ENCODE measurements at regions not wholly inside any gene's neighbourhood (a gene's known extent, or its start where the extent isn't known, plus 50 kb on each side); places are given as distances from the start of the nearest gene placed in this dataset.

DNA sequence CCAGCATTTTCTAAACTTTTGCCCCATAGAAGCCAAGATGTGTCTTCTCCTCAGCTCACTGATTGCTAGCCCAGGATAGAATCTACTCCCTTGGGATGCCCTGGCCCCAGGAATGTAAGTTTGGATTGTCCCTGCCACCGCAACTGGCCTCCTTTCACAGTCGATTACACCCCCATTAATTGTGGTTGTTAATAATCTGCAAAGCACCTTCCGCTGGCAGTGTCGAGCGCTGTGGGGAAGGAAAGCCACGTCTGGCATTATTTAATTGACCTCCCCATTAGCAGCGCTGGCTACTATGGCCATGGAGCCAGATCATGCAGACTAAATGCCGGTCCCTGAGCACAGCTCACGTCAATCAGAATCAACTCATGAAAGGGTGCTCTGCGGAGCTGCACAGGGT is 597.3 kb upstream of the PLXNA2 start:
- no peak for DNase-seq (ENCODE audit: low read depth, low spot score)

GRCh38 chr1:208842451-208842850 is 598.3 kb upstream of the PLXNA2 start:
- DNase-seq (ENCODE audit: low read depth, low spot score): no peak

DNA sequence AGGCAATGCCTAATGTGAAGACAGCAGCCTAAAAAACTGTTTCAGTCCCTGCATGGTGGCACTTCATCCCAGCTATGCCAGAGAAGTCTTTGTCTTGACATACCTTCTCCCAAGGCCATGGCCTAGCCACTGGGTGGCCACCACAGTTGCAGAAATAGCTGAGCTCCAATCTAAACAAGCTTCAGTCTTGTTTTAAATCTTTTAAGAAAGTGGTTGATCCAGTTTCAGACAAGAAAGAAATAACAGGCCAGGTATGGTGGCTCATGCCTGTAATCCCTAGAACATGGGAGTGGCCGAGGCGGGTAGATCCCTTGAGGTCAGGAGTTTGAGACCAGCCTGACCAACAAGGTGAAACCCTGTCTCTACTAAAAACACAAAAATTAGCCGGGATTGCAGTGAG is 600.0 kb upstream of the PLXNA2 start:
- DNase-seq (ENCODE audit: low read depth, low spot score): no peak

GRCh38 chr1:208848854-208849253 is 604.7 kb upstream of the PLXNA2 start:
- no peak for DNase-seq (ENCODE audit: low read depth, low spot score)

- DNase-seq (ENCODE audit: low read depth, low spot score): no peak
These were observed 606.3 kb upstream of the PLXNA2 start for GRCh38 chr1:208850442-208850841.

DNA sequence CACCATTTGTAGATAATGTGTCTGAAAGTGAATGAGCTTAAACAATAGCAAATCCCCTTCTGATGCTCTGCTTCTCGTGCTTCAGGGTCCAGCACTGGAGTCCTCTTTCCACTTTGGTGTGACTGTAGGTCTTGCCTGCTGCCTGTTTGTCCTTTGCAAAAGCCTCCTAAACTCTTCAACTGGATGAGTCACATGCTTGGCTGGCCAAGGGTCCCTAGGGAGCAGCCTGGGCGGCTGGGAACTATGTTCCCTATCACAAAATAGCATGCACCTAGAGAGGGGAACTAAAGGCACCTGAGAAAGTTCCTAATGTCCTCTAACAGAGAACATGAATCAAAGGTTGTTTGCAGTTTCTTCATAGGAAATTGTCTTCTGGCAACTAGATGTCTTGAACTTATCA is 607.2 kb upstream of the PLXNA2 start:
- no peak for DNase-seq (ENCODE audit: low read depth, low spot score)

DNA sequence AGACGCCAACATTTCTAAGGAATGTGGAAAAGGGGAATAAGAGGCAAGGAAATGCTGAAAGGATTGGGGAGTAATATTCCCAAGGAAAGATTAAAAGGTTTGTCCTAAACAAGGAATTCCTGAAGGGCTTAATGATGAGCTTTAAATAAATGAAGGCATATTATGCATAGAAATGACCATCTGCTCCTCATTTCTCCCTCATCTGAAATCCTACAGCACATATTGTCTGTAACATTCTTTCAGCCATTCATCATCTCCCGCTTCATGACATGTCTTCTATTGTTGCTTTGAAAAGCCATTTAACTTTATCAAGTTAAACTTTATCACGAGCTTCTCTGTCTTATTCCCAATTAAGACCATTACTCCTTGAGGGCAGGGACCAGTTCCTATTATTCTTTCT is 608.7 kb upstream of the PLXNA2 start:
- DNase-seq (ENCODE audit: low read depth, low spot score): no peak

- DNase-seq (ENCODE audit: low read depth, low spot score): no peak
These were observed 611.2 kb upstream of the PLXNA2 start for GRCh38 chr1:208855403-208855802.

DNA sequence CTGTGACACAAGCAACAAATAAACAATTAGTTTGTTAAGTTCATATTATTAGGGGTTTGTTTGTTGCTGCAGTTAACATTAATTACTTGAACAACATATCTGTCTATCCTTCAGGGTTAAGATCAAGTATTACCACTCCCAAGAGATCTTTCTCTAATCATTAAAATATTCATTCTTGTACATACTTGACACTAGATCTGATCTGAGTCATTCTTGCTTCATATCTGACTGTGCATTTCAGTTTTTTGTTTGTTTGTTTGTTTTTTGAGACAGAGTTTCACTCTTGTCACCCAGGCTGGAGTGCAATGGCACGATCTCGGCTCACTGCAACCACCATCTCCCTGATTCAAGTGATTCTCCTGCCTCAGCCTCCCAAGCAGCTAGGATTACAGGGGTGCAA is 613.3 kb upstream of the PLXNA2 start:
- no peak for DNase-seq (ENCODE audit: low read depth, low spot score)

DNA sequence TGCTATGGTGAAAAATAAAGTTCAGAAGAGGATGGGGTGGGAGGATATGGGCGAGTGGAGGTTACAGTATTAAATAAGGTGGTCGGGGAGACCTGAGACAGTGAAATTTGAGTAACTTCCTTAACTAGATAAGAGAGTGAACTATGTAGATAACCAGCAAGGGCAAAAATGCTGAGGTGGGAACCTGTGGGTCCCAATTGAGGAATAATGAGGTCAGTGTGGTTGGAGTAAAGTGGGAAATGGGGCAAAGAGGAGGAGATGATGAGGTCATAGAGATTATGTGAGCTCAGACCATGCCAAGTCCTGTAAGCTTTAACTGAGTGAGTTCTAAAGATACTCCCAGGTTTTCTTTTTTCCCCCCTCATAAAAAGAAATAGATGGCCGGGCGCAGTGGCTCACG is 614.6 kb upstream of the PLXNA2 start:
- DNase-seq (ENCODE audit: low read depth, low spot score): no peak

GRCh38 chr1:208864366-208864965 is 620.3 kb upstream of the PLXNA2 start:
- DNase-seq (ENCODE audit: low read depth, low spot score): no peak

DNA sequence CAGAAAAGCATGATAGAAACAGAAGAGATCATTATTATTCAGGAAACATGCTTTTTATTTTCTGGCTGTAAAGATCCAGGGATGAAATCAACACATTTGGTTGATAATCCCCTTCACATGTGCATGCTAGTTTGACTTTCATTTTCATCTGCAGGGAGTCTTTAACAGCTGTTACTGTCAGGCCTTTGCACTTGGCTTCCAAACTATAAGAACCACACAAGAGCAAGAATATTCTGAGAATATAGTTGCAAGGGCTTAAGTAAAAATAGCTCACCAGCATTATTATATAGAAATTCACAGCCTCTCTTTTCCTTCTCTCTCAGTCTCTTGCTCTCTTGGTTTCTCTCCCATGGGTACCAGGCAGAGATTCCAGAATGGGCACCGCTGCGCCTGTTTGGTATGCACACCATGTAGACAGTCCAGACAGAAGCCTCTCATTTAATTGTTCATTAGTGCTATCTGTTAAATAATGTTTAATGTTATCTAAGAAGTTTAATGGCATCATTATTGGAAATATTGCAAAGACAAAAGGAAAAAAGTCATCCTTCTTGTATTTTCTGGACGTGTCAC is 622.3 kb upstream of the PLXNA2 start:
- no peak for DNase-seq (ENCODE audit: low read depth, low spot score)

DNA sequence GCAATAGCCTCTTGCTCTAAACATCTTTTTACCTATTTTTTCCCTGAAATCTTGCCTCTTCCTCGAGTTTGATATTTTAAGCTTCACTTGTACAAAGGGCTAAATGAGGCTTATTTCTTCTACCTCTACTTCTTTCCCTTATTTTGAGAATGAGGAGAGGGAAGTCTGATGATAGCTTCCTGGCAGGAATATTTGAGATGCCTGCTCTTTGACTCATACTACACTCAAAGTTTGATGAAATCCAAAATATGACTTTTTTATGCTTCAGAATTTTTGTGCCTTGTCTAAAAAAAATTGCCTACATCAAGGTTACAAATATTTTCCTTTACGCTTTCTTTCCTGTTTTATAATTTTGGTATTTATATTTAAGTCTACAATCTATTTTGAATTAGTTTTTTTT is 624.4 kb upstream of the PLXNA2 start:
- DNase-seq (ENCODE audit: low read depth, low spot score): no peak

DNA sequence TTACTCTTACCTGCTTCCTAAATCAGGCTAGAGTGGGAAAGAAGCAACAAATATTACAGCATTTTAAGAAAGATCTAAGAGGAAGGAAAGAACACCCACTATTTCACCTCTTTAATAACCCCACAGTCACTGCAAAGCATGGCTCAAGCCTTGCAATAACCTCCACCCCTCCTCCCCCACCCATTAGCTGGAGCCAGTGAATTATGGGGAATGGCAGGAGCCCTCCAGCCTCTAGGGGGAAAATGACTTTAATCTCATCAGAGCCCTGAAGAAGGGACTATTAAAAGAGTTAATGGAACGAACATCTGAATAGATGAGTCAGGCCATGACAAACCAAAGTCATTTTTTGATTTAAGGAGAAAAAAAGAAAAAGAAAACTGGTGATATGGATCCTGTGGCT is 630.7 kb upstream of the PLXNA2 start:
- no peak for DNase-seq (ENCODE audit: low read depth, low spot score)

DNA sequence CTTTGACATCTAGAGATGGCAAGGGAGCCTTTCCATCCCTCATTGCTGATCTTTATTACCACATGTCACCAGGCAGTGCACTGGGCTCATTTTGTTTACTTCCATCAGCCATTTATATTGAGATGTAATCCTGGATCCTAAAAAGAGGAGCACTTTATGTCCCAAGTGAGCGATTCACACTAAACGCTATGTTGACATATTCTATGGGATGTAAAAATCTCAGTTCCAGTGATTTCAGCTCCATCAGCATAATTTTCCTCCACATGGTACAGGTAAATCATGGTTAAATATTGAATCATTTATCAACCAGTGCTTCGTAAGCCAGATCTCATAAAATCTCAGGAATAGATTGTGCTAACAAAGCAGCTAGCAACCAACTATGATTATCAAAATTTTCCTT is 634.8 kb upstream of the PLXNA2 start:
- no peak for DNase-seq (ENCODE audit: low read depth, low spot score)

DNA sequence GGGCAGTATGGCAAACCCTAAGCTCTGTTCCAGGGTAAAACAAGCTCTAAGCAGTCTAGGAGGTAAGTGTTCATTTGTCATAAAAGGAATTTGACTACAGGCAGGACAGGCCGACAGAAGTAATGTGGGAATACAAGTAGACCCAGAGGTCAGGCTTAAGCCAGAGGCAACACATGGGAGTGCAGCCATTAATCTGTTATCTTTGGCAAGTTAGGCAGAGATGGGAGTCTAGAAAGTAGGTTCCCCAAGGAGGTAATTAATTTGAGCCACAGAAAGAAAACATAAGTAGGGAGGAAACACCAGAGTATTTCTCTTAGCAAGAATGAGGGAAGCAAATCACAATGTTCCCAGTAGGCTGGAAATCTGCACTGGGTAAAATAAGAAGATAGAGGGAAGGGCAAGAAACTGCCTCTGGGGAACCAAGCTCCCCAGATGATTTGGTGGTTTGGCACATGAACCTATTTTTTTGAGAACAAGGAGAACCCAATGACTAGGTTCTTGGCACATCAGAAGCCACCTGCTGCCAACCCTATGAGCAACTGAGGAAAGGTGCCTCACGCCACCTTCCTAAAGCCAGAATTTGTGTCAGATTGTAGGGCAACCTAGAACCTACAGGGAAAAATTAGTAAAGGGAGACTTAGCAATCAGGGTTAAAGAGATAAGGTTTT is 636.4 kb upstream of the PLXNA2 start:
- no peak for DNase-seq (ENCODE audit: low read depth, low spot score)

DNA sequence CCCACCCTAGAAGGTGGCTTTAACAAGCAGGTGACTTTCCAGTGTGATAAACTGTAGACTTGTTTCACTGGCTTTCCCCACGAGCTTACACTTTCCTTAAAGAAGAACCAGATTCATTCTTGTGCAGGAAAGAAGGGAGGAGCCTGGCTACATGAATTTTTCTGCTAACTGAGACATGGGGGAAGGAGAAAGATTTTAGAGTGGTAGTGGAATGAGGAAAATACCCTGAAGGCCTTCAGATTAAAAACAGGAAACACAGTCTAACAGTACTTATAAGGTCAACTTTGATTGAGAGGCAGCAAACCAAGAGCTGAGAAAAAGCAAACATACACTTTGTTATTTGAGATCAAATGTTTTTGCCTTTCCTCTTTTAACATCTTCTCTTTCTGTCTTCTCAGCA is 640.9 kb upstream of the PLXNA2 start:
- DNase-seq (ENCODE audit: low read depth, low spot score): no peak

- no peak for DNase-seq (ENCODE audit: low read depth, low spot score)
These were observed 641.5 kb upstream of the PLXNA2 start for GRCh38 chr1:208885650-208886049.

DNA sequence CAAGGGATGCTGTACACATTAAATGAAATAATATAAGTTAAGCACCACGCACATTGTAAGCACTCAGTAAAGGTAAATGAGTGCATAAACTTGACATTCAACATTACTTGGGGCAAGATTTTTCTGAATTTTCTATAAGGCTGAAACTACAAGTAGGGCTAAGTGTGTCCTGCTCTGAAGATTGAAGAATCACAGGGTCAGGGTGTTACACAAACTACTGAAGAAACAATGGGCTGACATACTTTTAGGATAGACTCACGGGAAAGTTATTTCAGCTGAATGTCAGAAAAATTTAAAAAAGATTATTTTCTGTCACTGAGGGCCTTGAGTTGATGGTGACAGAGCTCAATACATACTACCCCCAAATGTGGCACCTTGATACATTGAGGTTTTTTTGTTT is 644.2 kb upstream of the PLXNA2 start:
- no peak for DNase-seq (ENCODE audit: low read depth, low spot score)

- DNase-seq (ENCODE audit: low read depth, low spot score): no peak
These were observed 648.0 kb upstream of the PLXNA2 start for GRCh38 chr1:208892147-208892546.

- DNase-seq (ENCODE audit: low read depth, low spot score): no peak
These were observed 649.1 kb upstream of the PLXNA2 start for GRCh38 chr1:208893251-208893650.

DNA sequence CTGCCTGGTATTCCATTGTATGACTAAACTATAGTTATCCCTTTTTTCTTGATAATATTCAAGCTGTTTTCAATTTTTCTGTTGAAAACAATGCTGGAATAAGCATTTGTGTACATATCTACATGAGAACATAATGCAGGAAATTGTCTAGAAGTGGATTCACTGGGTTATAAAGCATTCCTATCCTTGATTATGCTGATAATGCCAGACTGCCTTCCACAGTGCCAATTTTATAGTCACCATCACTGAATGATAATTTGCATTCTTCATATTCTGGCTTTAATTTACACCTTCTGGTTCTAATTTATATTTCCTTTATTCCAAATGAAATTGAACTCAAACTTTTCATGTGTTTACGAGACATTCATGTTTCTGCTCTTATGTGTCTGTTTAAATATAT is 651.0 kb upstream of the PLXNA2 start:
- no peak for DNase-seq (ENCODE audit: low read depth, low spot score)

GRCh38 chr1:208895820-208896219 is 651.6 kb upstream of the PLXNA2 start:
- no peak for DNase-seq (ENCODE audit: low read depth, low spot score)

- DNase-seq (ENCODE audit: low read depth, low spot score): no peak
These were observed 652.6 kb upstream of the PLXNA2 start for GRCh38 chr1:208896768-208897167.

Measured in iPS DF 19.7 (cell line).